HEK293 (cell line): ENCODE measurements at regions not wholly inside any gene's neighbourhood (a gene's known extent, or its start where the extent isn't known, plus 50 kb on each side); places are given as distances from the start of the nearest gene placed in this dataset.

Source experiments
- ZNF138 ChIP-seq: fragments of 450-650 bp; formaldehyde crosslinking; IDR thresholded peaks from 2 replicates; pipeline ENCODE4 v1.5.1; 2016; ENCODE audit warnings: missing biosample characterization, missing genetic modification characterization, borderline replicate concordance
- ZNF24 ChIP-seq: fragments of 450-650 bp; formaldehyde crosslinking; IDR thresholded peaks from 2 replicates; pipeline ENCODE4 v1.5.1; 2016; ENCODE audit warnings: missing biosample characterization, missing genetic modification characterization
- TF ChIP-seq, protein P1 (sequence below): fragments of 450-650 bp; formaldehyde crosslinking; IDR thresholded peaks from 2 replicates; pipeline ENCODE4 v1.5.1; 2016; ENCODE audit warnings: missing biosample characterization, missing genetic modification characterization

GRCh38 chr12:131428091-131428685 lies 282.7 kb upstream of the SFSWAP start:
- TF ChIP-seq ZNF138 (tag by site-specific recombination) (no peak), ZNF24 (tag by site-specific recombination) (no peak)
- TF ChIP-seq, protein P1, sequence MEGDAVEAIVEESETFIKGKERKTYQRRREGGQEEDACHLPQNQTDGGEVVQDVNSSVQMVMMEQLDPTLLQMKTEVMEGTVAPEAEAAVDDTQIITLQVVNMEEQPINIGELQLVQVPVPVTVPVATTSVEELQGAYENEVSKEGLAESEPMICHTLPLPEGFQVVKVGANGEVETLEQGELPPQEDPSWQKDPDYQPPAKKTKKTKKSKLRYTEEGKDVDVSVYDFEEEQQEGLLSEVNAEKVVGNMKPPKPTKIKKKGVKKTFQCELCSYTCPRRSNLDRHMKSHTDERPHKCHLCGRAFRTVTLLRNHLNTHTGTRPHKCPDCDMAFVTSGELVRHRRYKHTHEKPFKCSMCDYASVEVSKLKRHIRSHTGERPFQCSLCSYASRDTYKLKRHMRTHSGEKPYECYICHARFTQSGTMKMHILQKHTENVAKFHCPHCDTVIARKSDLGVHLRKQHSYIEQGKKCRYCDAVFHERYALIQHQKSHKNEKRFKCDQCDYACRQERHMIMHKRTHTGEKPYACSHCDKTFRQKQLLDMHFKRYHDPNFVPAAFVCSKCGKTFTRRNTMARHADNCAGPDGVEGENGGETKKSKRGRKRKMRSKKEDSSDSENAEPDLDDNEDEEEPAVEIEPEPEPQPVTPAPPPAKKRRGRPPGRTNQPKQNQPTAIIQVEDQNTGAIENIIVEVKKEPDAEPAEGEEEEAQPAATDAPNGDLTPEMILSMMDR (tag by site-specific recombination) = no peak
